Calu3 (cell line): ENCODE measurements at regions not wholly inside any gene's neighbourhood (a gene's known extent, or its start where the extent isn't known, plus 50 kb on each side); places are given as distances from the start of the nearest gene placed in this dataset.

Experiments used
- BruUV-seq: library from RNA; stranded (reverse); fragments of 400-500 nt; replicated peaks from 2 replicates; lab custom pipeline; 2021; lab: Mats Ljungman, UMichigan
- CTCF ChIA-PET: fragments of 300-600 bp; sonication (Branson Sonifier 250); formaldehyde crosslinking; loops from one replicate; lab custom pipeline; 2022; ENCODE audit warnings: antibody characterized with exemption; lab: Charles Lee
- DNase-seq: peaks from one replicate; pipeline ENCODE4 v3.0.0; 2022
- H3K27ac Mint-ChIP-seq: one replicate; pipeline ENCODE4 v1.8.0; 2022; ENCODE audit warnings: mixed read lengths; ENCODE audit not compliant: unreplicated experiment
- H3K27me3 Mint-ChIP-seq: one replicate; pipeline ENCODE4 v1.8.0; 2022; ENCODE audit warnings: mixed read lengths; ENCODE audit not compliant: unreplicated experiment
- H3K36me3 Mint-ChIP-seq: one replicate; pipeline ENCODE4 v1.8.0; 2022; ENCODE audit warnings: mild to moderate bottlenecking, moderate library complexity, mixed read lengths; ENCODE audit not compliant: insufficient read depth, unreplicated experiment
- H3K4me1 Mint-ChIP-seq: one replicate; pipeline ENCODE4 v1.8.0; 2022; ENCODE audit warnings: mild to moderate bottlenecking, low read depth, mixed read lengths; ENCODE audit not compliant: unreplicated experiment
- H3K4me3 Mint-ChIP-seq: one replicate; pipeline ENCODE4 v1.8.0; 2022; ENCODE audit warnings: mild to moderate bottlenecking, low read depth, moderate library complexity, mixed read lengths; ENCODE audit not compliant: unreplicated experiment
- H3K9me3 Mint-ChIP-seq: one replicate; pipeline ENCODE4 v1.8.0; 2022; ENCODE audit warnings: low read depth, mixed read lengths; ENCODE audit not compliant: unreplicated experiment
- CTCF ChIP-seq: fragments of 200-600 bp; IDR thresholded peaks from one replicate; pipeline ENCODE4 v1.8.0; 2022; ENCODE audit warnings: antibody characterized with exemption; ENCODE audit not compliant: unreplicated experiment
- intact Hi-C: fragments of 100-400 bp; cut with micrococcal nuclease; formaldehyde crosslinking; loops from one replicate; pipeline ENCODE4 v1.10.0; 2022; ENCODE audit not compliant: unreplicated experiment

- no TSS peak for BruUV-seq
- Mint-ChIP-seq H3K36me3 (no peaks in the 10 kb centered on the region), H3K4me3 (no peak overlapping the region), H3K27me3 (peaks cover 20% of the 10 kb centered on the region), H3K4me1 (no peaks in the 10 kb centered on the region), H3K27ac (no peak overlapping the region), H3K9me3 (no peaks in the 10 kb centered on the region)
- TF ChIP-seq CTCF, result no peak
- no peak for DNase-seq
- CTCF ChIA-PET, result no interaction called here
- intact Hi-C loops, result no loop called here
Observed at GRCh38 chr18:6493194-6493593, 78.5 kb upstream of the L3MBTL4 start.

- Mint-ChIP-seq H3K27ac (no peak overlapping the region), H3K36me3 (no peaks in the 10 kb centered on the region), H3K9me3 (no peaks in the 10 kb centered on the region), H3K4me1 (no peaks in the 10 kb centered on the region), H3K4me3 (no peak overlapping the region), H3K27me3 (peaks cover 20% of the 10 kb centered on the region)
- intact Hi-C loops, result no loop called here
- no TSS peak for BruUV-seq
- no peak for DNase-seq
- no peak for TF ChIP-seq CTCF
- CTCF ChIA-PET, result no interaction called here
Observed at GRCh38 chr18:6495536-6495935, 80.8 kb upstream of the L3MBTL4 start.

GRCh38 chr18:6497543-6497942 is 82.8 kb upstream of the L3MBTL4 start:
- Mint-ChIP-seq H3K27me3 (peaks cover 30% of the 10 kb centered on the region), H3K27ac (no peak overlapping the region), H3K4me1 (no peaks in the 10 kb centered on the region), H3K4me3 (no peak overlapping the region), H3K9me3 (no peaks in the 10 kb centered on the region), H3K36me3 (no peaks in the 10 kb centered on the region)
- no TSS peak for BruUV-seq
- TF ChIP-seq CTCF, result no peak
- DNase-seq, result no peak
- intact Hi-C loops, result no loop called here
- CTCF ChIA-PET, result no interaction called here

- TF ChIP-seq CTCF, result no peak
- no peak overlapping the region for H3K27ac Mint-ChIP-seq
- no peaks in the 10 kb centered on the region for H3K36me3 Mint-ChIP-seq
- no peaks in the 10 kb centered on the region for H3K9me3 Mint-ChIP-seq
- no peaks in the 10 kb centered on the region for H3K4me1 Mint-ChIP-seq
- BruUV-seq, result no TSS peak
- DNase-seq, result no peak
- H3K27me3 Mint-ChIP-seq, result peaks cover 38% of the 10 kb centered on the region
- intact Hi-C loops, result no loop called here
- CTCF ChIA-PET, result interaction anchor here (0.7 kb wide), 1 partner anchor 97 kb away, joined by 3 read pairs; no protein-coding TSS in a partner anchor
- H3K4me3 Mint-ChIP-seq, result no peak overlapping the region
Observed at GRCh38 chr18:6498289-6498856, 83.7 kb upstream of the L3MBTL4 start.
